Fibroblast of lung (primary cell): ENCODE measurements at regions not wholly inside any gene's neighbourhood (a gene's known extent, or its start where the extent isn't known, plus 50 kb on each side); places are given as distances from the start of the nearest gene placed in this dataset.

Source experiments
- EZH2 ChIP-seq: IDR thresholded peaks from 2 replicates; pipeline ENCODE4 v1.5.1; 2012; ENCODE audit warnings: low read length, control low read depth, mild to moderate bottlenecking; ENCODE audit errors: missing control alignments
- TF ChIP-seq, protein P1 (sequence below), 2 donors: IDR thresholded peaks in 1 of 2; conservative IDR thresholded peaks in 1 of 2; 1 replicate in 1 of 2; 2 replicates in 1 of 2; pipeline ENCODE4 v1.5.1; 2011 to 2012; ENCODE audit warnings: low read length in 2 of 2, control low read depth in 1 of 2, inconsistent platforms in 1 of 2, low read depth in 1 of 2, mild to moderate bottlenecking in 1 of 2

DNA sequence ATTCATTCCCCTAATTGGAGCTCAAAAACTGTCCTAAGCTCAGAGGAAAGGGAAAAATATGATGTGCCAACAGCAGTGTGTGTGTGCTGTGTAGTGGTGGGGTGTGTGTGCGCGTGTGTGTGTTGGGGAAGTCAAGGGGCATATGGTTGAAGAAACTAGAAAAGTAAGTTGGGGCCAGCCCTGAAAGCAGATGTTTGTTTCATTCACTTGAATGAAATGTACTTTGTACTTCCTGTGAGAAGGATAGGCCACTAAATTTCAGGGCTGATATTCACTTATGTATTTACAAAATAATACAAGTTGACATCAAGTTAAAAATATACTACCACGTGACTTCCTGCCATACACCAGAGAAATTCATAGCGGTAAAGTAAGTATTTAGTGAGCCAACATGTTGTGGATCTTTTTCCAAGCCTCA is 151.3 kb upstream of the JADE1 start:
- TF ChIP-seq, protein P1, sequence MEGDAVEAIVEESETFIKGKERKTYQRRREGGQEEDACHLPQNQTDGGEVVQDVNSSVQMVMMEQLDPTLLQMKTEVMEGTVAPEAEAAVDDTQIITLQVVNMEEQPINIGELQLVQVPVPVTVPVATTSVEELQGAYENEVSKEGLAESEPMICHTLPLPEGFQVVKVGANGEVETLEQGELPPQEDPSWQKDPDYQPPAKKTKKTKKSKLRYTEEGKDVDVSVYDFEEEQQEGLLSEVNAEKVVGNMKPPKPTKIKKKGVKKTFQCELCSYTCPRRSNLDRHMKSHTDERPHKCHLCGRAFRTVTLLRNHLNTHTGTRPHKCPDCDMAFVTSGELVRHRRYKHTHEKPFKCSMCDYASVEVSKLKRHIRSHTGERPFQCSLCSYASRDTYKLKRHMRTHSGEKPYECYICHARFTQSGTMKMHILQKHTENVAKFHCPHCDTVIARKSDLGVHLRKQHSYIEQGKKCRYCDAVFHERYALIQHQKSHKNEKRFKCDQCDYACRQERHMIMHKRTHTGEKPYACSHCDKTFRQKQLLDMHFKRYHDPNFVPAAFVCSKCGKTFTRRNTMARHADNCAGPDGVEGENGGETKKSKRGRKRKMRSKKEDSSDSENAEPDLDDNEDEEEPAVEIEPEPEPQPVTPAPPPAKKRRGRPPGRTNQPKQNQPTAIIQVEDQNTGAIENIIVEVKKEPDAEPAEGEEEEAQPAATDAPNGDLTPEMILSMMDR (conservative IDR thresholded peaks at IDR 0.05 in 1 of 2, IDR thresholded peaks at IDR 0.05 in 1 of 2; ENCODE audit: low read depth in 1 of 2, low read length in 2 of 2): no peak
- TF ChIP-seq EZH2: no peak
